IMR-90 (cell line): ENCODE measurements at regions not wholly inside any gene's neighbourhood (a gene's known extent, or its start where the extent isn't known, plus 50 kb on each side); places are given as distances from the start of the nearest gene placed in this dataset.
"Not testable (repeated sequence)": the region's sequence is repeated elsewhere in the genome, so short reads cannot be mapped to it uniquely, and the experiment has no call there.

Experiments
- ATAC-seq: fragments of 200-7000 bp; cut with Tn5 transposase; 2 replicates; pipeline ENCODE4 v1.9.1; 2020; ENCODE audit warnings: low read depth, mild to moderate bottlenecking, moderate library complexity
- BruUV-seq: library from RNA; stranded (reverse); fragments of 400-500 nt; replicated peaks from 2 replicates; lab custom pipeline; 2021; lab: Mats Ljungman, UMichigan
- CTCF ChIA-PET: fragments of 300-600 bp; formaldehyde crosslinking; extraction: SDS; loops from one replicate; lab custom pipeline; 2021; ENCODE audit warnings: antibody characterized with exemption; lab: Yijun Ruan, JAX
- POLR2A ChIA-PET: fragments of 300-600 bp; sonication (Branson Sonifier 250); formaldehyde crosslinking; loops from one replicate; lab custom pipeline; 2022; ENCODE audit warnings: antibody characterized with exemption; ENCODE audit not compliant: unreplicated experiment; lab: Charles Lee
- DNase-seq: peaks from one replicate; pipeline ENCODE4 v3.0.0; 2013
- H2AFZ ChIP-seq: replicated peaks from 2 replicates; pipeline ENCODE3; 2013; ENCODE audit warnings: low read length, mild to moderate bottlenecking; ENCODE audit not compliant: poor library complexity
- H2AK5ac ChIP-seq: 2 replicates; pipeline ENCODE4 v1.6.1; 2013; ENCODE audit warnings: low read depth, low read length, inconsistent platforms
- H2AK9ac ChIP-seq: replicated peaks from 2 replicates; pipeline ENCODE3; 2013; ENCODE audit warnings: mild to moderate bottlenecking, low read depth, low read length, moderate library complexity; ENCODE audit not compliant: poor library complexity
- H2BK120ac ChIP-seq: 2 replicates; pipeline ENCODE4 v1.6.1; 2013; ENCODE audit warnings: low read depth, low read length, inconsistent platforms
- H2BK15ac ChIP-seq: 3 replicates; pipeline ENCODE4 v1.6.1; 2013; ENCODE audit warnings: low read depth, low read length, inconsistent platforms
- H2BK20ac ChIP-seq: 2 replicates; pipeline ENCODE4 v1.6.1; 2013; ENCODE audit warnings: low read depth, mild to moderate bottlenecking, inconsistent platforms, low read length, moderate library complexity
- H2BK5ac ChIP-seq: 2 replicates; pipeline ENCODE4 v1.6.1; 2013; ENCODE audit warnings: mild to moderate bottlenecking, low read depth, low read length, inconsistent platforms; ENCODE audit not compliant: poor library complexity, severe bottlenecking
- H3K14ac ChIP-seq: replicated peaks from 2 replicates; pipeline ENCODE4 v1.6.1; 2013; ENCODE audit warnings: low read depth, low read length, inconsistent platforms
- H3K18ac ChIP-seq: 2 replicates; pipeline ENCODE4 v1.6.1; 2013; ENCODE audit warnings: low read depth, low read length, control low read depth
- H3K23ac ChIP-seq: 2 replicates; pipeline ENCODE4 v1.6.1; 2013; ENCODE audit warnings: low read depth, low read length, inconsistent platforms
- H3K27ac ChIP-seq: 2 replicates; pipeline ENCODE4 v1.5.1; 2013; ENCODE audit warnings: mild to moderate bottlenecking, control low read depth, low read length; ENCODE audit not compliant: insufficient read depth
- H3K27me3 ChIP-seq: 2 replicates; pipeline ENCODE4 v1.6.1; 2013; ENCODE audit warnings: low read length; ENCODE audit not compliant: control insufficient read depth, insufficient read depth
- H3K36me3 ChIP-seq: 2 replicates; pipeline ENCODE4 v1.6.1; 2013; ENCODE audit warnings: low read length, mixed read lengths; ENCODE audit not compliant: control insufficient read depth, insufficient read depth
- H3K4ac ChIP-seq: 2 replicates; pipeline ENCODE4 v1.6.1; 2013; ENCODE audit warnings: low read depth, low read length, inconsistent platforms
- H3K4me1 ChIP-seq: 2 replicates; pipeline ENCODE4 v1.6.1; 2013; ENCODE audit warnings: low read length, mixed read lengths; ENCODE audit not compliant: control insufficient read depth, insufficient read depth
- H3K4me2 ChIP-seq: 2 replicates; pipeline ENCODE4 v1.6.1; 2013; ENCODE audit warnings: low read depth, mild to moderate bottlenecking, control low read depth, low read length, moderate library complexity
- H3K4me3 ChIP-seq: 2 replicates; pipeline ENCODE4 v1.5.1; 2013; ENCODE audit warnings: low read depth, mild to moderate bottlenecking, control low read depth, low read length, moderate library complexity; ENCODE audit not compliant: insufficient read depth
- H3K56ac ChIP-seq: 2 replicates; pipeline ENCODE4 v1.6.1; 2013; ENCODE audit warnings: low read length, inconsistent platforms; ENCODE audit not compliant: insufficient read depth; ENCODE audit errors: extremely low read depth
- H3K79me1 ChIP-seq, 2 experiments: 2 replicates each; pipeline ENCODE4 v1.6.1; 2013; ENCODE audit warnings: low read length in 2 of 2, inconsistent platforms in 1 of 2, low read depth in 1 of 2
- H3K9ac ChIP-seq: 2 replicates; pipeline ENCODE4 v1.6.1; 2013; ENCODE audit warnings: low read depth, low read length, control low read depth
- H3K9me1 ChIP-seq: 2 replicates; pipeline ENCODE4 v1.6.1; 2013; ENCODE audit warnings: low read length, inconsistent platforms; ENCODE audit not compliant: insufficient read depth
- H3K9me3 ChIP-seq: 2 replicates; pipeline ENCODE4 v1.6.1; 2013; ENCODE audit warnings: low read length; ENCODE audit not compliant: control insufficient read depth, insufficient read depth
- H4K20me1 ChIP-seq: 2 replicates; pipeline ENCODE4 v1.6.1; 2013; ENCODE audit warnings: low read length, inconsistent platforms; ENCODE audit not compliant: insufficient read depth
- H4K5ac ChIP-seq: 2 replicates; pipeline ENCODE4 v1.6.1; 2013; ENCODE audit warnings: mild to moderate bottlenecking, low read depth, low read length, control low read depth
- H4K8ac ChIP-seq, 2 experiments: 2 replicates each; pipeline ENCODE4 v1.6.1; 2013; ENCODE audit warnings: low read depth in 2 of 2, low read length in 2 of 2, control low read depth in 1 of 2, inconsistent platforms in 1 of 2
- H4K91ac ChIP-seq: 2 replicates; pipeline ENCODE4 v1.6.1; 2013; ENCODE audit warnings: low read depth, low read length, inconsistent platforms; ENCODE audit not compliant: insufficient read depth
- WGBS, 2 experiments: methylation state at CpG; one replicate each; pipeline versions ENCODE4 v1.1.5 to v1.1.7; 2013; ENCODE audit warnings: missing lambda C conversion rate in 2 of 2; ENCODE audit not compliant: insufficient read length in 1 of 2; ENCODE audit errors: extremely low coverage in 2 of 2; 5-methylcytosine and 5-hydroxymethylcytosine counted together
- dilution Hi-C: fragments of 300-500 bp; cut with HindIII; formaldehyde crosslinking; loops from one replicate; pipeline ENCODE4 v1.14.3; 2018; ENCODE audit warnings: low sequenced_read_pairs; ENCODE audit not compliant: unreplicated experiment
- in situ Hi-C: fragments of 300-500 bp; cut with MboI; formaldehyde crosslinking; loops from 3 replicates; pipeline ENCODE4 v1.14.3; 2019; ENCODE audit warnings: low sequenced_read_pairs, inconsistent platforms, mixed read lengths
- intact Hi-C: fragments of 100-400 bp; cut with micrococcal nuclease; formaldehyde crosslinking; loops from 2 replicates; pipeline ENCODE4 v1.10.0; 2022

GRCh38 chr5:135730161-135730560 lies 104.3 kb upstream of the SLC25A48 start:
- POLR2A ChIA-PET, H3K9me1 ChIP-seq, H3K56ac ChIP-seq, BruUV-seq, H3K18ac ChIP-seq, ATAC-seq, H3K27ac ChIP-seq, H4K8ac ChIP-seq, H2AK5ac ChIP-seq, H4K5ac ChIP-seq, H3K4ac ChIP-seq, H3K14ac ChIP-seq, H2BK15ac ChIP-seq, H2AK9ac ChIP-seq, H3K79me1 ChIP-seq, intact Hi-C loops, H4K20me1 ChIP-seq, H3K36me3 ChIP-seq, CTCF ChIA-PET, H2BK120ac ChIP-seq, H2BK20ac ChIP-seq, H3K27me3 ChIP-seq, H3K4me3 ChIP-seq, H3K4me2 ChIP-seq, in situ Hi-C loops, H3K23ac ChIP-seq, DNase-seq, H3K4me1 ChIP-seq, H3K9ac ChIP-seq, H3K9me3 ChIP-seq, H4K91ac ChIP-seq, H2AFZ ChIP-seq, H2BK5ac ChIP-seq, dilution Hi-C loops: not testable (repeated sequence)
- no CpG with 5 or more reads among the region's 1 CpG for WGBS, 2 experiments
